T-helper 9 cell (primary cell): ENCODE measurements at regions not wholly inside any gene's neighbourhood (a gene's known extent, or its start where the extent isn't known, plus 50 kb on each side); places are given as distances from the start of the nearest gene placed in this dataset.

Source experiments
- DNase-seq: peaks from one replicate; pipeline ENCODE4 v3.0.0-alpha.2; 2020

DNA sequence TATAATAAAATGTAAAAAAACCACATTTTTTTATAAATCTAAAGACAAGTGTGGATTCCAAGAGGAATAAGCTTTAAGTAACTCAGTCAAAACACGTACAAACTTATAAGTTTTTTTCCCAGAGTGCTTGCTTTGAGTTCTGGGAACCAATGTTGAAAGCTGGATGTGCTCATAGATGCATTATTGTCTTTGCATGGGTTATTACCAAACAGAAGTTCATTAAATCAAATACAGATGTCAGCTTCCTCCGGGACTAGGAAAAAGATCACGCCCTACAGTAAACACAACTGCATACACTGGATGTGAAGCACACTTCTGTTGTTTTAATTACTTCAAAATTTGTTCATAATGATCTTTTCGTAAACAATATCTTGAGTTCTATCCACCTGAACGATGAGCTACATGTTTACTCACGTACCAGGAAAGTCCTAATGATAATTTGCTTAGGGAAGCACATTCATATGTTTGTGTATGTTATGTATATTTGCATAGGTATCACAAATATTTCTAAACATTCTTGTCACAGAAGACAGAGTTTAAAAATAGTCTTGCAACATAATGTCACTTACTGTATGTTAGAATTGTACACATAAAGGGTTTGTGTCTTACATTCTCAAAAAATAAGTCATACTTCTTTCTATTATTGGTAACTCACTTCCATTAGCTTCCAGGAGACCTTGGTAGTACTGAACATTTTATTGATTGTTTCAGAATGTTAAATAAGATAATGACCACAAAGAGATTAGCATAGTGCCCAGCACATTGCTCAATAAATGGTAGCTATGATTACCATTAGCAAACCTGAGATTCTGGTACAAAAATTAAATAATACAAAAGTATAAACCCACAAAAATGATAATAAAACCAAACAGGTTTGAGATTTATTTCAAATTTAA lies 427.4 kb downstream of the CETN3 start:
- no peak for DNase-seq

GRCh38 chr5:89981021-89981420 lies 428.5 kb downstream of the CETN3 start:
- no peak for DNase-seq

DNA sequence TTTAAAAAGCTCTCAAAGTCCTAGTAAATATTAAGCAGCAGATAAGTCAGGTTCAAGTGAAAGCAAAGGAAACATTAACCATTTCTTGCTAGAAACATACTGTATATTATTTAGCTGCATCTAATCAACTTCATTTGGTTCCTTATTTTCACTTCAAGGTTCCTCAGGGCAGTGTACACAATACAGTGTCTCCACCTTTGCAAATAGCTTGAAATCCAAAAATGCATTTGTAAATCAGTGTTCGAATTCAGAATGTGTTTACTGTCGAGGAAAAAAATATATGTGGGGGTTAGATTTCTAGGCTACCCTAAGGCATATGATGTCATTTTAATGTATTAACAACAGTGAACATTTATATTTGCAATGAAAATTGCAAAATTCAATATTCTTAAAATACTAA lies 436.0 kb downstream of the CETN3 start:
- DNase-seq = no peak

DNA sequence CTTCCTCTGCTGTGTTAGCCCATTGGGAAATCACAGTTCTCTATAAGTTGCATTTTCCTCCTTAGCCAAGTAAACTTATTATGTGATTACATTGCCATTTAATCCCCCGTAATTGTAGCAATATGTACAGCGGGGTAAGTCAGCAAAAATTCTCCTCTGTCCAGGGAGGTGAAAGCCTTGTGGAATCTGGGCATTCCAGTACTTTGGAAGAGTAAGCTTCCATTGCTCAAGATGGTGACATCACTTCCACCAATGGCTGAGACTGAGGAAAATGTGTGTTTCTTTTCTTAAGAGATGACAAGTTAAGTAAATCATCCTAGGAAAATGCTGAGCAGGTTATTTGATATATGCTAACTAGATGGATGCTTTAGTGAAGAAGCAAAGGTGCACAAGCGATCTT lies 436.7 kb downstream of the CETN3 start:
- no peak for DNase-seq

DNA sequence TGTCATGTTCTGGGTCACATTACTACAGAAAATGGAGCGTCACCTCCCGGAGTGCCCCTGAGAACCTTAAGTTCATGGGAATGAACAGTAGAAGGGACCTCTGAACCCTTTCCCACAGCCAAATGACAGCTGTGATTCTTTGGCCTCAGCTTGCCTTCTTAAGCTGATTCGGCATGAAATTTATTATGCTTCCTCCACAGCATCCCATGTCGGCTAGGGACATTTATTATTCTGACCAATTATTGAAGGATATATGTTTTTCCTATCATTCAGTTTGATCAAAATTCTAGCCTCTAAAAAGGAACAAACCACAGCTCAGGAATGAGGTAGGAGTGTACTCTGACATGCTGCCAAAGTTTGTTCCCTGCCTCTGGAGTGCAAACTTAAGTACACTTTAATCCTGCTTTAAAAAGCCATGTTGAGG lies 440.6 kb downstream of the CETN3 start:
- DNase-seq = no peak

GRCh38 chr5:89967771-89968444 lies 441.6 kb downstream of the CETN3 start:
- no peak for DNase-seq

DNA sequence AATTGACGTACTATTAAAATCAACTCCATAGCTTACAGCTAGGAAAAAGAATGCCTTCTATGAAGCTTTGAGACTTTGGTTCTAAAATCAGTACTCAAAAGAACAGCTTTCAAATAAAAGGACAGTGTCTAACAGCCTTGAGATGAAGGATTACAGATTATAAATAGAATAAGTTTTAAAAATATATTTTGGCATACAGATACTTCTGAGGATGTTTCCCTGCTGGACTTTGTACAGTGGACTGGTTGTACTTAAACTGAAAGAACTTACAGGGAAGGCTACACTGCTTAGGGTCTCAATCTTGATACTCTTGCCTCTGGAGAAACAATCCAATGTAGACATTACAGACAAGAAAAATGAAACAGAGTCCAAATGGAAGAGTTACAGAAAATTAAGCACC lies 452.7 kb downstream of the CETN3 start:
- no peak for DNase-seq

- no peak for DNase-seq
Observed at GRCh38 chr5:89954916-89955315, 454.6 kb downstream of the CETN3 start.

- DNase-seq = no peak
Observed at GRCh38 chr5:89951876-89952275, 457.7 kb downstream of the CETN3 start.

DNA sequence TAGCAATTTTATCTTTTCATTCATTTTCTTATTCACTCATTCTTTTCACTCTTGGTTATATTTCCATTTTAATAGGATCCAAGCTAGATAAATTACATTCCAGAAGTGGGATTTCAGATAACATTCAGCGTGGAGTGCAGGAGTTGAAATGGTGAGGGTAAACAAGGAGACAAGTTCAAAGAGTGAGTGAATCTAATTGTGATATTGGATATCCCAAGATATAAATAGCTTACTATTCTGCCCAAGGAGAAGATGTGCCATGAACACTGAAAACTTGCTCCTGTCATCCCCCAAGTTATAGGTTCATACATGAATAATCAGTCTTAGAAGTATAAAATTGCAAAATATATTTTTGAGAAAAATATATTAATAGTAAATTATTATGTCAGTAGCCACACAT lies 459.3 kb downstream of the CETN3 start:
- DNase-seq = no peak

DNA sequence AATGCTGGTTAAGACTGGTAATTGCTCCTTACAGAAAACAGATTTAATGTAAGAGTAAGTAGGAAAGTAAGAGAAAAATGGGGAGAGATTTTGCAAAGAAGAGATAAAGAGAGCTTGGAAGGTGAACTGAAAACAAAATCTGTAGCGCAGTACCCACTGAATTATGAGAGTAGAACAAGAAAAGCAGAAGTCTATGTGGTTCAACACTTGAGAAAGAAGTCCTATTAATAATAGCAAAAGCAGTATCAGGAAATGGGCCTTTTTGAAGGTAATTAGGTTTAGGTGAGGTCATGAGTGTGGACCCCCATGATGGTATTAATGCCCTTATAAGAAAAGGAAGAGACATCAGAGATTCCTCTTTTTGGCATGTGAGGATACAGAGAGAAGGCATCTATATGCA lies 460.6 kb downstream of the CETN3 start:
- DNase-seq = no peak

GRCh38 chr5:89946916-89947315 lies 462.6 kb downstream of the CETN3 start:
- no peak for DNase-seq

DNA sequence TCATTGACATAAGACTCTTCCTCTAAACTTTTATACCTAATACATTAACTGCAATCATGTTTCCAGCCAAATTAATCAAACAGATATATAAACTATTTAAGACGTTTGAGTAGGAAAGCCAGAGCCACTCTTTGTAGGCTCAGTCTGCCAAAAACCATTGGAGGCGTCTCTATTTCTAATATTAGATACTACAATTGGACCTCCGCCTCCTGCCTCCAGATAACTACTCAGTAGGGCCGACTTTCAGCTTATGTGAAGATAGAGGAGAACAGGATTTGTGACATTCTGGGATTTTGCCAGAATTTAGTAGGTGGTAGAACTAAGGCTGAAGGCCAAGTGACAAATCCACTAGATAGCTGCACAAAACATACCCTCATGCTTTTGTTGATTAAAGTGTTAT lies 463.0 kb downstream of the CETN3 start:
- no peak for DNase-seq

DNA sequence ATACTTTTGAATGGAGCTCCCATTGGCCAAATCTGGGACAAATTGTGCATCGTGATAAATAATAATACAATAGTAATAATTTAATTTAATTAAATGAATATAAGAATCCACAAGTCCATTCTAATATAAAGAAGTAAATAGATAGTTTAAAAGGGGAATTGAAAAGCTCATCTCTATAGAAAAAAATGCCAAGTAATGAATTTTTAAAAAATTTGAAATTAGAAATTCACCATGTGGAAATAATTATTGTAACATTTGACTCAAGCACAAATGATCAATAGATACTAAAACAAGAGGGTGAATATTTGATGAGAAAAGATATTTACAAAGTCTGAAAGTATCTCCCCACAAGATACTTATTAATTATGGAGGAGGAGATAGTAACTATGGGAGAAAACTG lies 467.4 kb downstream of the CETN3 start:
- DNase-seq = no peak

DNA sequence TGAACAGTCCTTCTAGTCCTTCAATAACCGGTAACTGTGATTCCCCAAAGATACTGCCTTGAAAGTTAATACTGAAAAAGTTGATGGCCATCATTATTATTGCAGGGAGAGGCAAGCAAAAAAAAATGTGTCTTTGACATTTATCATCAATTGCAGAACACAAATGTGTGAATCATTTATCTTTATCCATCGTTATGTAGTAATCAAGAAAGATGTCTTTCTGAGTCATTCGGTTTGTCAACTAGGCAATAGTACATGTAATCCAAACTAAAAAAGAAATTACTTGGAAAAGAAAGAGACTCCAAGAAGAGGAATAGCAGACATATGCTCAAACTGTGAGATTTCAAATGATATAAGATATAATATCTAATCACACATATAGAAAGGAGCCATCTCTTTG lies 473.0 kb downstream of the CETN3 start:
- no peak for DNase-seq

- no peak for DNase-seq
Observed at GRCh38 chr5:89934069-89934468, 475.5 kb downstream of the CETN3 start.

DNA sequence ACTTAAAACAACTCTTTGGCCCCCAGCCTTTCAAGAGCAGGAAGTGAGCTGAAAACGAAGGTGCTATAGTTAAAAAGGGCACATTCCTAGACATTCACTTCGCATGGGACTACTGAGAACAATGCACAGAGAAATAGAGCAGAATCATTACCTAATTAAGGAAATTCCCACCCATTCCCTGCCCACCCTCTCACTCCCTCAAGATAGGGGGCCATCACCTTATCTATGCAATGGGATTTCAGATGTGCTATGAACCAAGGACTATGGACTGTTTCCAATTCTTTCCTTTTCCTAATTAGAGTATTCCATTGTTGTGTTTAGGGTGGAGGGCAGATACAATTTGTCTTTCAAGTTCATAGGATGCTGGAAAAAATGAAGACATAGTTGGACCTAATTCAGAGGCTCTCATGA lies 476.8 kb downstream of the CETN3 start:
- no peak for DNase-seq

GRCh38 chr5:89930591-89931392 lies 478.8 kb downstream of the CETN3 start:
- DNase-seq = no peak

DNA sequence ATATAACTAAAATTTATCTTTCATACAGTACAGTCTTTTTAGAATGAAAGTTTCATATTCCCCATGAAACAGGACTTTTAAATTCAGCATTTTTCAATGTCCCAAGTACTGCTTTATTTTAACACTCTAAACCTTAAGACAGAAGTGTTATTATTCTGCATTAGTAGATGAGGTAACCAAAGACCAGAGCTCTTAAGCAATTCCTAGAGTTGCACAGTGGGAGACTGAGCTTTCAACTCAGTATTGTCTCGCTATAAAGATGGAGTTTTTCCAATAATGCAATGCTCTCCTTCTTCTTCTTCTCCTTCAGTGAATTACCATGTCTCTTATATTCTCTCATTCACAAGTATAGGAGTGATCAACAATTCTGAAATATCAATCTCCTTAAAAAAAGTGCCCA lies 479.7 kb downstream of the CETN3 start:
- DNase-seq = no peak

- DNase-seq = no peak
Observed at GRCh38 chr5:89929173-89929572, 480.4 kb downstream of the CETN3 start.

DNA sequence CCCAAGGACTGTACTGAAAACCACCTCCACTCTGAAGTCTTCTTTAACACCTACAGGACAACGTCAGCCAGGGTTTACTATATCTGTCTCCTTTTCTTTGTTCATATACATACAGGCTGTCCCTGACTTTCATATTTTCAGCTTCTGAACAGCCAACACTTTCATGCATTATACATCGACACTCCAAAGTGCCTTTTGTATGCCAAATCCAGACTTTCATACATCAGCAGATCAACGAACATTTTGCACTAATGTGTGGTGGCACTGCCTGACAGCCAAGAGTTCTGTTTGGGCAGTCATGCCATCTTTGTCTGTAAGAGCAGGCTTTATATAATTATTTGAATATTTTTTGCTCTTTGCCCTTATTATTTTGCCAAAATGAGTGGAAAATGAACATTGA lies 487.4 kb downstream of the CETN3 start:
- no peak for DNase-seq

DNA sequence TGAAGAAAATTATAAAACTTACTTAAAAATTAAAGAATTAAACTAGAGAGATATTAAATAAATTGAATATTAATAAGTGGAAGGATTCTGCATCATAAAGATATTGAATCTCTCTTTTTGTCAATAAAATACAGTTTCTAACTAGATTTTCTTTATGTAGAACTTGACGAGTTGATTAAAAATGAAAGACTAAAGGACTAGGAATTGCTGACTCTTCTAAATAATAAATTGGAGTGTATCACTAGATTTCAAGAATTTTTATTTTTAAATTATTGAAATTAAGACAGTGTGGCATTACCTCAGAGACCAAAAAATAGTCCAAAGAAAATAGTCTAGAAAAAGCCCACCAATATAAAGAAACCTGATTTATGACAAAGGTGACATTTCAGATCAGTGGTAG lies 492.4 kb downstream of the CETN3 start:
- DNase-seq = no peak

GRCh38 chr5:89916131-89916530 lies 493.4 kb downstream of the CETN3 start:
- DNase-seq = no peak

GRCh38 chr5:89908876-89909275 lies 500.7 kb downstream of the CETN3 start:
- no peak for DNase-seq
